Neural cell (in vitro differentiated cells): ENCODE measurements at regions not wholly inside any gene's neighbourhood (a gene's known extent, or its start where the extent isn't known, plus 50 kb on each side); places are given as distances from the start of the nearest gene placed in this dataset.

Experiments
- CTCF ChIP-seq: fragments of 450-650 bp; IDR thresholded peaks from 2 replicates; pipeline ENCODE4 v1.5.1; 2014; ENCODE audit warnings: antibody characterized with exemption, mild to moderate bottlenecking, moderate library complexity; ENCODE audit not compliant: poor library complexity, severe bottlenecking
- EZH2 ChIP-seq: fragments of 200-600, 300-800 bp; shearing (Covaris generic), sonication (generic); IDR thresholded peaks from 2 replicates; pipeline ENCODE4 v1.6.1; 2014; ENCODE audit warnings: antibody characterized with exemption, low read length, borderline replicate concordance, mild to moderate bottlenecking; ENCODE audit not compliant: insufficient read depth, poor library complexity, severe bottlenecking
- MXI1 ChIP-seq: fragments of 450-650 bp; conservative IDR thresholded peaks from 2 replicates; pipeline ENCODE4 v1.6.1; 2014; ENCODE audit warnings: antibody characterized with exemption, mild to moderate bottlenecking; ENCODE audit not compliant: poor library complexity, severe bottlenecking
- REST ChIP-seq: IDR thresholded peaks from 2 replicates; pipeline ENCODE4 v1.6.1; 2012; ENCODE audit warnings: borderline replicate concordance

GRCh38 chr17:12250973-12251372, 230.3 kb downstream of the MAP2K4 start:
- TF ChIP-seq CTCF (no peak), REST (no peak), EZH2 (no peak), MXI1 (no peak)
